ENCODE measurements at regions not wholly inside any gene's neighbourhood (a gene's known extent, or its start where the extent isn't known, plus 50 kb on each side); places are given as distances from the start of the nearest gene placed in this dataset.

DNA sequence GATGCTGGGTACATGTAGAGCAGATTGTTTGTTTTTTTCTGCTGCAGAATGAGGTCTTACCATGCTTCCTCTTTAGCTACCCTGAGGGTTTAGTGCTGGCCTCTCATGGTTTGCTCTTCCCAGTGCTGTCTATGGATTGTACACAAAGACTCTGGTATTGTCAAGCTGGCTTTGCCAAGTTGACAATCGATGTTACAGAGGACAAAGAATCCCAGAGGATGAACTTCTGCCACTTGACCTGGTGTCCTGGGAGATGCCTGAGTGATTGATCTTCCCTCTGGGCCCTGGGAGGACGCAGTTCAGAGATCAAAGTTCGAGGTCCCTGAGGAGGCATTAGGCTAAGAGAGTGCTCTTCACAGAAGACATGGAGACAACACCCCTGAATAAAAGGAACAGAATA lies 865.4 kb downstream of the CCSER2 start:
- Histone ChIP-seq H3K27me3 (no peaks in the 10 kb centered on the region), H3K9me3 (no peaks in the 10 kb centered on the region), H3K4me1 (peaks cover 4% of the 10 kb centered on the region), H3K36me3 (replicated peaks in 1 of 2; ENCODE audit: insufficient read depth in 1 of 2, low read depth in 2 of 2) (no peaks in the 10 kb centered on the region), H3K27ac (no peak overlapping the region), H3K4me3 (no peak overlapping the region)
- intact Hi-C loops (cut with DNase I): no loop called here
- DNase-seq (no peak), ATAC-seq (no peak)
- 66 to 71% methylated on average over 3 of the region's 3 CpGs for WGBS, 2 donors
- no peak for TF ChIP-seq POLR2A (IDR thresholded peaks at IDR 0.05)
- TF ChIP-seq CTCF (IDR thresholded peaks at IDR 0.05): no peak

- H3K4me1 ChIP-seq: no peaks in the 10 kb centered on the region
- no peaks in the 10 kb centered on the region for H3K9me3 ChIP-seq
- H3K27me3 ChIP-seq: no peaks in the 10 kb centered on the region
- H3K27ac ChIP-seq: no peak overlapping the region
- ATAC-seq (no peak), DNase-seq (no peak)
- no peaks in the 10 kb centered on the region for H3K36me3 ChIP-seq (replicated peaks in 1 of 2; ENCODE audit: insufficient read depth in 1 of 2, low read depth in 2 of 2)
- no peak for TF ChIP-seq CTCF (IDR thresholded peaks at IDR 0.05)
- TF ChIP-seq POLR2A (IDR thresholded peaks at IDR 0.05): no peak
- whole genome bisulfite sequencing, 2 donors: 74 to 94% methylated on average over 1 of the region's 1 CpG
- intact Hi-C loops (cut with DNase I): no loop called here
- H3K4me3 ChIP-seq: no peak overlapping the region
Measured at GRCh38 chr10:85194706-85195105, 866.3 kb downstream of the CCSER2 start.

GRCh38 chr10:85195596-85195995 lies 867.2 kb downstream of the CCSER2 start:
- Histone ChIP-seq H3K9me3 (no peaks in the 10 kb centered on the region), H3K36me3 (replicated peaks in 1 of 2; ENCODE audit: insufficient read depth in 1 of 2, low read depth in 2 of 2) (no peaks in the 10 kb centered on the region), H3K27me3 (no peaks in the 10 kb centered on the region), H3K27ac (no peak overlapping the region), H3K4me3 (no peak overlapping the region), H3K4me1 (no peaks in the 10 kb centered on the region)
- WGBS, 2 donors: 62 to 98% methylated on average over 2 of the region's 2 CpGs
- ATAC-seq (no peak), DNase-seq (no peak)
- TF ChIP-seq POLR2A (IDR thresholded peaks at IDR 0.05): no peak
- TF ChIP-seq CTCF (IDR thresholded peaks at IDR 0.05): no peak
- intact Hi-C loops (cut with DNase I): no loop called here

DNA sequence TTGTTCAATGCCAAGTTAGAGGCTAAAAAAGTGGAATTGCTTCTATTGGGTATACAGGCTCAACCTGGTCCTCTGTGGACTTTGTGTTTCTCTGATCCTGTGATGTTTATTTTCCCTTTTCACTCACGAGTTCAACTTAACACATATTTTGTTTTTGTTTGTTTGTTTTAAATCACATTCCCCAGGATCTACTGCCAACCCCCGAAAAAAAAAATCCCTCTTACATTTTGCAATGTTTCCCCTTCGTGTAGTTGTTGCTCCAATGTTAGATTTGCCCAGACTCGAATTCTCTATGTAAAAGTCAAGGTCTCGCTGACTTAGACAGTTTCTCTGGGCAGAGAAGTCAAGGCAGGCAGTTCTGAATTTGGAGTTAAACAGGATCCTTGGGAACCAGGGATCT lies 876.4 kb downstream of the CCSER2 start:
- no peak overlapping the region for H3K4me3 ChIP-seq
- ATAC-seq: no peak
- intact Hi-C loops (cut with DNase I): no loop called here

More for the DNA sequence above, 876.4 kb downstream of the CCSER2 start:
- TF ChIP-seq POLR2A (IDR thresholded peaks at IDR 0.05) (no peak), CTCF (IDR thresholded peaks at IDR 0.05) (no peak)
- no peak overlapping the region for H3K27ac ChIP-seq
- no peaks in the 10 kb centered on the region for H3K4me1 ChIP-seq
- no peaks in the 10 kb centered on the region for H3K36me3 ChIP-seq (replicated peaks in 1 of 2; ENCODE audit: insufficient read depth in 1 of 2, low read depth in 2 of 2)
- H3K27me3 ChIP-seq: no peaks in the 10 kb centered on the region
- no peaks in the 10 kb centered on the region for H3K9me3 ChIP-seq
- 60 to 66% methylated on average over 5 of the region's 5 CpGs for WGBS, 2 donors
- no peak for DNase-seq
